Esophagus squamous epithelium (tissue), 5 donors: ENCODE measurements at regions not wholly inside any gene's neighbourhood (a gene's known extent, or its start where the extent isn't known, plus 50 kb on each side); places are given as distances from the start of the nearest gene placed in this dataset.

Source experiments
- DNase-seq: peaks from one replicate; lab custom pipeline; 2025; lab: John Stamatoyannopoulos, UW
- H3K27ac ChIP-seq, 4 donors: fragments of 200-600 bp; sonication (generic); one replicate each; pipeline ENCODE4 v1.5.1; 2016 to 2019; ENCODE audit warnings: mild to moderate bottlenecking in 1 of 4
- H3K27me3 ChIP-seq, 4 donors: fragments of 200-600 bp; sonication (generic); 1 replicate in 3 of 4; 2 replicates in 1 of 4; pipeline versions ENCODE4 v1.5.1 to v1.6.0; 2017 to 2021; ENCODE audit warnings: antibody characterized with exemption in 1 of 4
- H3K36me3 ChIP-seq, 3 donors: fragments of 200-600 bp; sonication (generic); one replicate each; pipeline ENCODE4 v1.5.1; 2016 to 2019
- H3K4me1 ChIP-seq, 3 donors: fragments of 200-600 bp; sonication (generic); one replicate each; pipeline ENCODE4 v1.5.1; 2017 to 2019
- H3K4me3 ChIP-seq, 4 donors: fragments of 200-600 bp; sonication (generic); 1 replicate in 3 of 4; 2 replicates in 1 of 4; pipeline ENCODE4 v1.5.1; 2016 to 2019; ENCODE audit warnings: mild to moderate bottlenecking in 2 of 4, moderate library complexity in 1 of 4
- H3K9me3 ChIP-seq, 3 donors: fragments of 200-600 bp; sonication (generic); one replicate each; pipeline ENCODE4 v1.5.1; 2016 to 2019
- POLR2A ChIP-seq, 4 donors: fragments of 450-650 bp; IDR thresholded peaks; one replicate each; pipeline ENCODE4 v1.6.1; 2017; ENCODE audit warnings: antibody characterized with exemption in 4 of 4, mild to moderate bottlenecking in 4 of 4, moderate library complexity in 3 of 4
- WGBS, 2 donors: methylation state at CpG; one replicate each; pipeline ENCODE4 v1.1.5; 2018; 5-methylcytosine and 5-hydroxymethylcytosine counted together
- intact Hi-C: fragments of 100-400 bp; cut with DNase I; formaldehyde crosslinking; loops from one replicate; pipeline ENCODE4 v1.15.0; 2022
- TF ChIP-seq, protein P1 (sequence below), 6 experiments: fragments of 450-650 bp in 4 of 6; fragments of 200-600 bp in 2 of 6; sonication (generic) in 2 of 6; IDR thresholded peaks; one replicate each; pipeline ENCODE4 v1.5.1; 2016 to 2019; ENCODE audit warnings: antibody characterized with exemption in 6 of 6, mild to moderate bottlenecking in 4 of 6, moderate library complexity in 4 of 6
- donor health status: DM: yes; HTN: yes; CAD: no.

- DNase-seq = no peak
- H3K36me3 ChIP-seq = no peaks in the 10 kb centered on the region
- no peaks in the 10 kb centered on the region for H3K4me1 ChIP-seq
- H3K4me3 ChIP-seq = no peak overlapping the region
- no peaks in the 10 kb centered on the region for H3K27me3 ChIP-seq
- H3K27ac ChIP-seq = no peak overlapping the region
- intact Hi-C loops = no loop called here
- 60 to 70% methylated on average over 4 of the region's 4 CpGs for WGBS, 2 donors
- H3K9me3 ChIP-seq = peaks cover 0 to 6% (median 0%) of the 10 kb centered on the region in 3 donors
- no peak for TF ChIP-seq POLR2A (IDR thresholded peaks at IDR 0.05)
- TF ChIP-seq, protein P1, sequence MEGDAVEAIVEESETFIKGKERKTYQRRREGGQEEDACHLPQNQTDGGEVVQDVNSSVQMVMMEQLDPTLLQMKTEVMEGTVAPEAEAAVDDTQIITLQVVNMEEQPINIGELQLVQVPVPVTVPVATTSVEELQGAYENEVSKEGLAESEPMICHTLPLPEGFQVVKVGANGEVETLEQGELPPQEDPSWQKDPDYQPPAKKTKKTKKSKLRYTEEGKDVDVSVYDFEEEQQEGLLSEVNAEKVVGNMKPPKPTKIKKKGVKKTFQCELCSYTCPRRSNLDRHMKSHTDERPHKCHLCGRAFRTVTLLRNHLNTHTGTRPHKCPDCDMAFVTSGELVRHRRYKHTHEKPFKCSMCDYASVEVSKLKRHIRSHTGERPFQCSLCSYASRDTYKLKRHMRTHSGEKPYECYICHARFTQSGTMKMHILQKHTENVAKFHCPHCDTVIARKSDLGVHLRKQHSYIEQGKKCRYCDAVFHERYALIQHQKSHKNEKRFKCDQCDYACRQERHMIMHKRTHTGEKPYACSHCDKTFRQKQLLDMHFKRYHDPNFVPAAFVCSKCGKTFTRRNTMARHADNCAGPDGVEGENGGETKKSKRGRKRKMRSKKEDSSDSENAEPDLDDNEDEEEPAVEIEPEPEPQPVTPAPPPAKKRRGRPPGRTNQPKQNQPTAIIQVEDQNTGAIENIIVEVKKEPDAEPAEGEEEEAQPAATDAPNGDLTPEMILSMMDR (IDR thresholded peaks at IDR 0.05) = no peak
Measured at GRCh38 chr4:36516522-36517095, 235.2 kb downstream of the DTHD1 start.

- Histone ChIP-seq H3K4me3 (no peak overlapping the region), H3K4me1 (no peaks in the 10 kb centered on the region), H3K9me3 (peaks cover 0 to 16% (median 5%) of the 10 kb centered on the region in 3 donors), H3K27ac (no peak overlapping the region), H3K36me3 (no peaks in the 10 kb centered on the region), H3K27me3 (no peaks in the 10 kb centered on the region)
- intact Hi-C loops = no loop called here
- TF ChIP-seq, protein P1 (IDR thresholded peaks at IDR 0.05) = no peak
- no peak for TF ChIP-seq POLR2A (IDR thresholded peaks at IDR 0.05)
- DNase-seq = no peak
Measured at GRCh38 chr4:36523182-36523581, 241.8 kb downstream of the DTHD1 start.

- Histone ChIP-seq H3K9me3 (peaks cover 0 to 16% (median 14%) of the 10 kb centered on the region in 3 donors), H3K4me3 (no peak overlapping the region), H3K36me3 (no peaks in the 10 kb centered on the region), H3K27me3 (no peaks in the 10 kb centered on the region), H3K27ac (no peak overlapping the region), H3K4me1 (peaks cover 0 to 4% (median 0%) of the 10 kb centered on the region in 3 donors)
- TF ChIP-seq POLR2A (IDR thresholded peaks at IDR 0.05) = no peak
- TF ChIP-seq, protein P1 (IDR thresholded peaks at IDR 0.05) = no peak
- 22 to 28% methylated on average over 4 of the region's 4 CpGs for WGBS, 2 donors
- DNase-seq = no peak
- intact Hi-C loops = no loop called here
Measured at GRCh38 chr4:36532670-36533379, 251.4 kb downstream of the DTHD1 start.

DNA sequence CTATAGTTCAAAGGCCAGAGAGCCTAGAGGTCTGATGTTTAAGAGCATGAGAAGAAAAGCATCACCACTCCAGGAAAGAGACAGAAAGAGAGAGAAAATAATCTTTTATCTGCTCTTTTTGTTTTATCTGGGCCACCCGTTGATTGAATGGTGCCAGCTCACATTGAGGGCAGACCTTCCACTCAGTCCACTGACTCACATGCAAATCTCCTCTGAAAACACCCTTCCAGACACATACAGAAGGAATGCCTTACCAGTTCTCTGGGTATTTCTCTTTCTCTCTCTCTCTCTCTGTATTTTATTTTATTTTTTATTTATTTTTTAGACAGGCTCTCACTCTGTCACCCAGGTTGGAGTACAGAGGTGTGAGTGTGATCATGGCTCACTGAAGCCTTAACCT, 252.5 kb downstream of the DTHD1 start:
- H3K4me1 ChIP-seq = peaks cover 0 to 4% (median 0%) of the 10 kb centered on the region in 3 donors

GRCh38 chr4:36547383-36547782, 266.0 kb downstream of the DTHD1 start:
- TF ChIP-seq, protein P1 (IDR thresholded peaks at IDR 0.05) = no peak
- no peak for TF ChIP-seq POLR2A (IDR thresholded peaks at IDR 0.05)
- Histone ChIP-seq H3K36me3 (no peaks in the 10 kb centered on the region), H3K4me1 (peaks cover 0 to 3% (median 0%) of the 10 kb centered on the region in 3 donors), H3K4me3 (no peak overlapping the region), H3K9me3 (no peaks in the 10 kb centered on the region), H3K27ac (no peak overlapping the region), H3K27me3 (no peaks in the 10 kb centered on the region)
- no peak for DNase-seq
- WGBS, 2 donors = 78 to 93% methylated on average over 1 of the region's 1 CpG
- intact Hi-C loops = no loop called here

More for the DNA sequence above, 252.5 kb downstream of the DTHD1 start:
- Histone ChIP-seq H3K4me3 (no peak overlapping the region), H3K36me3 (no peaks in the 10 kb centered on the region), H3K27ac (no peak overlapping the region), H3K9me3 (peaks cover 0 to 8% (median 7%) of the 10 kb centered on the region in 3 donors), H3K27me3 (no peaks in the 10 kb centered on the region)
- no peak for DNase-seq
- intact Hi-C loops = no loop called here
- no peak for TF ChIP-seq POLR2A (IDR thresholded peaks at IDR 0.05)
- WGBS, 2 donors = 60 to 71% methylated on average over 1 of the region's 1 CpG
